CD4-positive, alpha-beta T cell treated with Interleukin-4 for 1 hour (primary cell): ENCODE measurements at regions not wholly inside any gene's neighbourhood (a gene's known extent, or its start where the extent isn't known, plus 50 kb on each side); places are given as distances from the start of the nearest gene placed in this dataset.

ENCODE experiments used
- DNase-seq, 2 donors: peaks; one replicate each; pipeline ENCODE4 v3.0.0-alpha.2; 2020 to 2022

- DNase-seq = no peak
Measured at GRCh38 chr6:22821664-22822320, 252.4 kb downstream of the HDGFL1 start.

GRCh38 chr6:22825210-22825609, 255.8 kb downstream of the HDGFL1 start:
- no peak for DNase-seq

GRCh38 chr6:22826961-22827360, 257.6 kb downstream of the HDGFL1 start:
- DNase-seq = no peak

- DNase-seq = no peak
Measured at GRCh38 chr6:22827760-22828159, 258.4 kb downstream of the HDGFL1 start.

- no peak for DNase-seq
Measured at GRCh38 chr6:22828179-22829062, 259.1 kb downstream of the HDGFL1 start.

- DNase-seq = no peak
Measured at GRCh38 chr6:22829070-22829469, 259.7 kb downstream of the HDGFL1 start.

GRCh38 chr6:22830463-22830862, 261.1 kb downstream of the HDGFL1 start:
- no peak for DNase-seq

- DNase-seq = no peak
Measured at GRCh38 chr6:22833191-22833590, 263.8 kb downstream of the HDGFL1 start.

- DNase-seq = no peak
Measured at GRCh38 chr6:22838345-22838744, 269.0 kb downstream of the HDGFL1 start.

- DNase-seq = no peak
Measured at GRCh38 chr6:22845467-22845866, 276.1 kb downstream of the HDGFL1 start.

- DNase-seq = no peak
Measured at GRCh38 chr6:22848121-22848520, 278.8 kb downstream of the HDGFL1 start.

- no peak for DNase-seq
Measured at GRCh38 chr6:22849921-22850320, 280.6 kb downstream of the HDGFL1 start.

- no peak for DNase-seq
Measured at GRCh38 chr6:22852101-22852500, 282.7 kb downstream of the HDGFL1 start.

GRCh38 chr6:22873513-22874136, 304.3 kb downstream of the HDGFL1 start:
- no peak for DNase-seq

GRCh38 chr6:22875845-22876244, 306.5 kb downstream of the HDGFL1 start:
- DNase-seq = no peak

GRCh38 chr6:22878324-22878701, 308.9 kb downstream of the HDGFL1 start:
- no peak for DNase-seq

GRCh38 chr6:22878706-22879105, 309.3 kb downstream of the HDGFL1 start:
- no peak for DNase-seq

GRCh38 chr6:22880686-22881433, 311.5 kb downstream of the HDGFL1 start:
- DNase-seq = no peak

GRCh38 chr6:22882581-22882980, 313.2 kb downstream of the HDGFL1 start:
- DNase-seq = no peak

GRCh38 chr6:22883061-22883717, 313.8 kb downstream of the HDGFL1 start:
- DNase-seq = no peak

- DNase-seq = no peak
Measured at GRCh38 chr6:22884456-22884855, 315.1 kb downstream of the HDGFL1 start.
